H1 (cell line): ENCODE measurements at regions not wholly inside any gene's neighbourhood (a gene's known extent, or its start where the extent isn't known, plus 50 kb on each side); places are given as distances from the start of the nearest gene placed in this dataset.

Experiments used
- CTCF ChIA-PET: fragments of 300-600 bp; sonication (Branson Sonifier 250); formaldehyde crosslinking; loops from one replicate; lab custom pipeline; 2021; ENCODE audit not compliant: partially characterized antibody; lab: Charles Lee
- POLR2A ChIA-PET: fragments of 300-600 bp; sonication (Branson Sonifier 250); formaldehyde crosslinking; loops from one replicate; lab custom pipeline; 2021; ENCODE audit warnings: inconsistent platforms; ENCODE audit not compliant: partially characterized antibody; lab: Charles Lee
- DNase-seq, 2 experiments: peaks; one replicate each; pipeline versions ENCODE4 v3.0.0 to v3.0.0-alpha.2; 2010 to 2022; ENCODE audit warnings: low spot score in 2 of 2, low read depth in 1 of 2, mixed read lengths in 1 of 2
- FAIRE-seq: peaks from 2 replicates; lab custom pipeline; 2011; peaks lifted over from hg19 to GRCh38; lab: Jason Lieb, UNC
- H2AFZ ChIP-seq: 2 replicates; pipeline ENCODE4 v1.8.1; 2012; ENCODE audit warnings: low read length, inconsistent platforms
- H2AK5ac ChIP-seq: 2 replicates; pipeline ENCODE4 v1.6.1; 2013; ENCODE audit warnings: low read depth, low read length
- H2BK120ac ChIP-seq: replicated peaks from 2 replicates; pipeline ENCODE3; 2013; ENCODE audit warnings: low read depth, low read length, inconsistent platforms
- H2BK12ac ChIP-seq: 2 replicates; pipeline ENCODE4 v1.6.1; 2013; ENCODE audit warnings: low read depth, low read length
- H2BK15ac ChIP-seq: 2 replicates; pipeline ENCODE4 v1.6.1; 2013; ENCODE audit warnings: low read length
- H2BK20ac ChIP-seq: 2 replicates; pipeline ENCODE4 v1.6.1; 2013; ENCODE audit warnings: low read length
- H2BK5ac ChIP-seq: 2 replicates; pipeline ENCODE4 v1.6.1; 2013; ENCODE audit warnings: low read depth, low read length
- H3K14ac ChIP-seq: 2 replicates; pipeline ENCODE4 v1.6.1; 2013; ENCODE audit warnings: inconsistent platforms; ENCODE audit not compliant: insufficient read length
- H3K18ac ChIP-seq: 2 replicates; pipeline ENCODE4 v1.6.1; 2013; ENCODE audit warnings: low read length; ENCODE audit errors: extremely low read depth
- H3K23ac ChIP-seq: 2 replicates; pipeline ENCODE4 v1.6.1; 2013; ENCODE audit warnings: inconsistent platforms; ENCODE audit not compliant: insufficient read length
- H3K23me2 ChIP-seq: 2 replicates; pipeline ENCODE4 v1.6.1; 2013; ENCODE audit warnings: low read depth, low read length
- H3K27ac ChIP-seq: 2 replicates; pipeline ENCODE4 v1.6.1; 2011; ENCODE audit warnings: low read depth, low read length, inconsistent platforms
- H3K27me3 ChIP-seq, 4 experiments: replicated peaks in 1 of 4; 1 replicate in 1 of 4; 2 replicates in 3 of 4; pipeline versions ENCODE4 v1.6.1 to v1.8.1; 2011 to 2013; ENCODE audit warnings: low read length in 3 of 4, mild to moderate bottlenecking in 3 of 4, inconsistent platforms in 2 of 4, mixed read lengths in 2 of 4, moderate library complexity in 1 of 4; ENCODE audit not compliant: control insufficient read depth in 3 of 4, insufficient read depth in 3 of 4; ENCODE audit errors: extremely low read depth in 1 of 4
- H3K36me3 ChIP-seq, 4 experiments: 2 replicates each; pipeline versions ENCODE4 v1.6.1 to v1.8.1; 2011 to 2013; ENCODE audit warnings: mild to moderate bottlenecking in 4 of 4, low read length in 3 of 4, moderate library complexity in 2 of 4, control low read depth in 1 of 4, inconsistent platforms in 1 of 4; ENCODE audit not compliant: insufficient read depth in 4 of 4, control insufficient read depth in 2 of 4
- H3K4ac ChIP-seq: replicated peaks from 2 replicates; pipeline ENCODE3; 2013; ENCODE audit warnings: low read length, low read depth, mixed read lengths, inconsistent platforms; ENCODE audit not compliant: insufficient read length
- H3K4me1 ChIP-seq, 4 experiments: replicated peaks in 1 of 4; 1 replicate in 1 of 4; 2 replicates in 3 of 4; pipeline versions ENCODE4 v1.6.1 to v1.8.1; 2011 to 2013; ENCODE audit warnings: low read length in 3 of 4, inconsistent platforms in 2 of 4, mixed read lengths in 1 of 4; ENCODE audit not compliant: insufficient read depth in 4 of 4, control insufficient read depth in 3 of 4
- H3K4me2 ChIP-seq, 2 experiments: 2 replicates each; pipeline versions ENCODE4 v1.6.1 to v1.8.1; 2011 to 2013; ENCODE audit warnings: low read depth in 2 of 2, low read length in 2 of 2, control low read depth in 1 of 2, inconsistent platforms in 1 of 2, mild to moderate bottlenecking in 1 of 2; ENCODE audit not compliant: insufficient read depth in 1 of 2
- H3K4me3 ChIP-seq, 4 experiments: fragments of 200-600, 300-600 bp in 1 of 4; sonication (generic), shearing (Covaris generic), sonication (Bioruptor Twin) in 1 of 4; 2 replicates each; pipeline versions ENCODE4 v1.5.1 to v1.8.1; 2011 to 2016; ENCODE audit warnings: low read length in 4 of 4, low read depth in 3 of 4, control low read depth in 2 of 4, inconsistent platforms in 2 of 4, mild to moderate bottlenecking in 2 of 4, mixed read lengths in 1 of 4, moderate library complexity in 1 of 4; ENCODE audit not compliant: insufficient read depth in 2 of 4; ENCODE audit errors: extremely low read depth in 1 of 4
- H3K56ac ChIP-seq: replicated peaks from 2 replicates; pipeline ENCODE3; 2013; ENCODE audit warnings: low read depth, mild to moderate bottlenecking, mixed read lengths, low read length, inconsistent platforms; ENCODE audit not compliant: insufficient read length
- H3K79me1 ChIP-seq: 2 replicates; pipeline ENCODE4 v1.6.1; 2013; ENCODE audit warnings: low read depth, low read length, control low read depth
- H3K79me2 ChIP-seq, 2 experiments: 2 replicates each; pipeline versions ENCODE4 v1.6.1 to v1.8.1; 2012 to 2013; ENCODE audit warnings: low read length in 2 of 2, mild to moderate bottlenecking in 2 of 2, inconsistent platforms in 1 of 2; ENCODE audit not compliant: insufficient read depth in 2 of 2, control insufficient read depth in 1 of 2
- H3K9ac ChIP-seq, 4 experiments: replicated peaks in 1 of 4; 1 replicate in 1 of 4; 2 replicates in 3 of 4; pipeline versions ENCODE4 v1.6.1 to v1.8.1; 2011 to 2013; ENCODE audit warnings: low read depth in 3 of 4, low read length in 3 of 4, control low read depth in 2 of 4, mild to moderate bottlenecking in 2 of 4, moderate library complexity in 2 of 4, inconsistent platforms in 1 of 4; ENCODE audit errors: extremely low read depth in 1 of 4
- H3K9me3 ChIP-seq, 2 experiments: 2 replicates each; pipeline versions ENCODE4 v1.6.1 to v1.8.1; 2012 to 2013; ENCODE audit warnings: mild to moderate bottlenecking in 2 of 2, moderate library complexity in 2 of 2, control low read depth in 1 of 2, inconsistent platforms in 1 of 2, low read depth in 1 of 2, low read length in 1 of 2, mixed read lengths in 1 of 2; ENCODE audit not compliant: insufficient read depth in 2 of 2
- H4K20me1 ChIP-seq, 2 experiments: replicated peaks in 1 of 2; 2 replicates each; pipeline versions ENCODE3 to v1.8.1; 2011 to 2013; ENCODE audit warnings: inconsistent platforms in 2 of 2, low read length in 2 of 2, mild to moderate bottlenecking in 1 of 2; ENCODE audit not compliant: insufficient read depth in 2 of 2, control insufficient read depth in 1 of 2
- H4K5ac ChIP-seq: 2 replicates; pipeline ENCODE4 v1.6.1; 2013; ENCODE audit warnings: low read length, low read depth, mixed read lengths, inconsistent platforms; ENCODE audit not compliant: insufficient read length
- H4K8ac ChIP-seq: 2 replicates; pipeline ENCODE4 v1.8.0; 2013; ENCODE audit warnings: mild to moderate bottlenecking, moderate library complexity, low read length, inconsistent platforms; ENCODE audit not compliant: insufficient read depth; ENCODE audit errors: extremely low read depth
- H4K91ac ChIP-seq: replicated peaks from 2 replicates; pipeline ENCODE3; 2013; ENCODE audit warnings: low read length, mixed read lengths, inconsistent platforms; ENCODE audit not compliant: insufficient read length
- ATF2 ChIP-seq: IDR thresholded peaks from 2 replicates; pipeline ENCODE4 v1.6.1; 2012; ENCODE audit warnings: low read length, inconsistent platforms
- CBX5 ChIP-seq: fragments of 300-800, 300-1000 bp; sonication (generic); IDR thresholded peaks from 2 replicates; pipeline ENCODE4 v1.7.1; 2016; ENCODE audit warnings: antibody characterized with exemption, low read length, low read depth
- EGR1 ChIP-seq: IDR thresholded peaks from 2 replicates; pipeline ENCODE4 v1.6.1; 2011; ENCODE audit warnings: low read depth, low read length, borderline replicate concordance
- GTF2F1 ChIP-seq: IDR thresholded peaks from 2 replicates; pipeline ENCODE4 v1.6.1; 2012; ENCODE audit warnings: low read depth, low read length, improper control_type of control experiment, borderline replicate concordance
- JUN ChIP-seq: IDR thresholded peaks from 2 replicates; pipeline ENCODE4 v1.6.1; 2011; ENCODE audit warnings: low read depth, mild to moderate bottlenecking, improper control_type of control experiment, low read length
- MAFK ChIP-seq: IDR thresholded peaks from 2 replicates; pipeline ENCODE4 v1.6.1; 2012; ENCODE audit warnings: low read depth, mild to moderate bottlenecking, improper control_type of control experiment, low read length
- RBBP5 ChIP-seq: IDR thresholded peaks from 2 replicates; pipeline ENCODE4 v1.7.1; 2012; ENCODE audit warnings: low read depth, mild to moderate bottlenecking, inconsistent platforms, low read length, moderate library complexity, borderline replicate concordance
- SIRT6 ChIP-seq: IDR thresholded peaks from one replicate; pipeline ENCODE4 v1.7.1; 2012; ENCODE audit warnings: low read length, inconsistent platforms
- SP2 ChIP-seq: IDR thresholded peaks from 2 replicates; pipeline ENCODE4 v1.6.1; 2012; ENCODE audit warnings: mild to moderate bottlenecking, low read length, inconsistent platforms
- SP4 ChIP-seq: IDR thresholded peaks from 2 replicates; pipeline ENCODE4 v1.6.1; 2012; ENCODE audit warnings: low read length, inconsistent platforms
- SUZ12 ChIP-seq: fragments of 200-600 bp; sonication (generic); IDR thresholded peaks from 2 replicates; pipeline ENCODE4 v1.6.1; 2012; ENCODE audit warnings: mild to moderate bottlenecking, inconsistent platforms, low read length, moderate library complexity, mixed read lengths
- TBP ChIP-seq: IDR thresholded peaks from 2 replicates; pipeline ENCODE4 v1.6.1; 2011; ENCODE audit warnings: low read depth, low read length, improper control_type of control experiment
- WGBS, 2 experiments: shearing (Covaris generic) in 1 of 2; methylation state at CpG; one replicate each; pipeline versions ENCODE4 v1.1.6 to v1.1.7; 2013 to 2015; ENCODE audit warnings: low lambda C conversion rate in 2 of 2, mixed read lengths in 2 of 2, inconsistent platforms in 1 of 2, low coverage in 1 of 2, missing lambda C conversion rate in 1 of 2; ENCODE audit not compliant: insufficient replicate concordance in 2 of 2, insufficient coverage in 1 of 2, insufficient read length in 1 of 2; ENCODE audit errors: extremely low coverage in 1 of 2, missing lambda C conversion rate in 1 of 2; 5-methylcytosine and 5-hydroxymethylcytosine counted together

- Histone ChIP-seq H2BK5ac (no peak overlapping the region), H3K23ac (no peak overlapping the region), H2AK5ac (no peak overlapping the region), H3K18ac (no peak overlapping the region), H4K91ac (no peak overlapping the region), H3K14ac (no peak overlapping the region), H3K27ac (no peak overlapping the region), H3K56ac (no peak overlapping the region), H3K4ac (no peak overlapping the region), H3K4me3 (no peak overlapping the region), H2BK20ac (no peak overlapping the region), H2BK120ac (no peak overlapping the region), H3K79me1 (no peaks in the 10 kb centered on the region), H3K9ac (no peak overlapping the region), H3K36me3 (no peaks in the 10 kb centered on the region), H3K9me3 (peaks cover 63 to 67% of the 10 kb centered on the region in 2 experiments), H2AFZ (no peak overlapping the region), H4K20me1 (no peaks in the 10 kb centered on the region), H2BK15ac (no peak overlapping the region)
- CTCF ChIA-PET = no interaction called here
- POLR2A ChIA-PET = no interaction called here
- DNase-seq (no peak), FAIRE-seq (no peak)
- 80% methylated on average over 3 of the region's 3 CpGs; no CpG with 5 or more reads in 1 of the 2 experiments for WGBS, 2 experiments
- no peak for TF ChIP-seq RBBP5
- no peak for TF ChIP-seq ATF2
- TF ChIP-seq SP2 = no peak
- no peak for TF ChIP-seq SUZ12
- TF ChIP-seq CBX5 = no peak
- TF ChIP-seq SP4 = no peak
- no peak for TF ChIP-seq TBP
- no peak for TF ChIP-seq EGR1
- TF ChIP-seq JUN = no peak
- TF ChIP-seq SIRT6 = no peak
- TF ChIP-seq GTF2F1 = no peak
- no peak for TF ChIP-seq MAFK
- TF ChIP-seq, all 59 proteins: peak for 0
- H3K4me1 ChIP-seq = no peaks in the 10 kb centered on the region
- H3K4me2 ChIP-seq = no peak overlapping the region
- no peaks in the 10 kb centered on the region for H3K27me3 ChIP-seq
- H3K23me2 ChIP-seq = no peaks in the 10 kb centered on the region
- H4K5ac ChIP-seq = no peak overlapping the region
- H2BK12ac ChIP-seq = no peak overlapping the region
- H3K79me2 ChIP-seq = no peaks in the 10 kb centered on the region
- no peak overlapping the region for H4K8ac ChIP-seq
Measured at GRCh38 chr4:18403327-18403726, 381.8 kb upstream of the LCORL start.
